Transverse colon (tissue), 4 donors: ENCODE measurements at regions not wholly inside any gene's neighbourhood (a gene's known extent, or its start where the extent isn't known, plus 50 kb on each side); places are given as distances from the start of the nearest gene placed in this dataset.

Source experiments
- DNase-seq: peaks from one replicate; pipeline ENCODE4 v3.0.0-alpha.2; 2019
- H3K27ac ChIP-seq, 4 donors: fragments of 200-600 bp; sonication (generic); 2 replicates each; pipeline ENCODE4 v1.5.1; 2016 to 2018; ENCODE audit warnings: inconsistent platforms in 4 of 4
- H3K27me3 ChIP-seq: fragments of 200-600 bp; sonication (generic); 2 replicates; pipeline ENCODE4 v1.5.1; 2017; ENCODE audit warnings: inconsistent platforms
- H3K36me3 ChIP-seq, 4 donors: fragments of 200-600 bp; sonication (generic); 2 replicates each; pipeline ENCODE4 v1.5.1; 2017 to 2019; ENCODE audit warnings: inconsistent platforms in 4 of 4
- H3K4me1 ChIP-seq, 4 donors: fragments of 200-600 bp; sonication (generic); 2 replicates each; pipeline ENCODE4 v1.5.1; 2017 to 2020; ENCODE audit warnings: inconsistent platforms in 4 of 4
- H3K4me3 ChIP-seq, 4 donors: fragments of 200-600 bp; sonication (generic); 1 replicate in 1 of 4; 2 replicates in 3 of 4; pipeline versions ENCODE4 v1.5.1 to v1.6.1; 2017 to 2019; ENCODE audit warnings: inconsistent platforms in 4 of 4
- H3K9me3 ChIP-seq, 2 donors: fragments of 200-600 bp; sonication (generic); 2 replicates each; pipeline ENCODE4 v1.5.1; 2017 to 2019; ENCODE audit warnings: inconsistent platforms in 2 of 2
- EP300 ChIP-seq: sonication (generic); formaldehyde crosslinking; IDR thresholded peaks from one replicate; pipeline ENCODE4 v1.6.1; 2017; ENCODE audit warnings: antibody characterized with exemption, low read depth
- POLR2A ChIP-seq: fragments of 450-650 bp; IDR thresholded peaks from one replicate; pipeline ENCODE4 v1.6.1; 2016; ENCODE audit warnings: antibody characterized with exemption, mild to moderate bottlenecking, moderate library complexity
- POLR2AphosphoS5 ChIP-seq, 3 donors: sonication (generic); formaldehyde crosslinking; IDR thresholded peaks; one replicate each; pipeline ENCODE4 v1.6.1; 2016; ENCODE audit warnings: antibody characterized with exemption in 3 of 3
- WGBS, 2 donors: methylation state at CpG; one replicate each; pipeline ENCODE4 v1.1.5; 2018; ENCODE audit warnings: low coverage in 1 of 2; 5-methylcytosine and 5-hydroxymethylcytosine counted together
- in situ Hi-C, 4 donors: fragments of 200-750 bp; cut with MboI; loops; one replicate each; pipeline versions ENCODE4 v1.15.0 to v1.15.1; 2017; ENCODE audit warnings: low sequenced_read_pairs in 3 of 4, low pct_ligation_motif_present in 1 of 4, low pct_unique_long_range_greater_than_20kb in 1 of 4
- intact Hi-C: fragments of 100-400 bp; cut with DNase I; formaldehyde crosslinking; loops from one replicate; pipeline ENCODE4 v1.15.1; 2023; ENCODE audit warnings: low total_unique reads
- TF ChIP-seq, protein P1 (sequence below), 5 experiments: fragments of 200-600 bp in 3 of 5; fragments of 450-650 bp in 2 of 5; sonication (generic) in 3 of 5; IDR thresholded peaks; 1 replicate in 2 of 5; 2 replicates in 3 of 5; pipeline ENCODE4 v1.5.1; 2016 to 2017; ENCODE audit warnings: antibody characterized with exemption in 5 of 5, inconsistent platforms in 3 of 5, mild to moderate bottlenecking in 2 of 5, moderate library complexity in 1 of 5

DNA sequence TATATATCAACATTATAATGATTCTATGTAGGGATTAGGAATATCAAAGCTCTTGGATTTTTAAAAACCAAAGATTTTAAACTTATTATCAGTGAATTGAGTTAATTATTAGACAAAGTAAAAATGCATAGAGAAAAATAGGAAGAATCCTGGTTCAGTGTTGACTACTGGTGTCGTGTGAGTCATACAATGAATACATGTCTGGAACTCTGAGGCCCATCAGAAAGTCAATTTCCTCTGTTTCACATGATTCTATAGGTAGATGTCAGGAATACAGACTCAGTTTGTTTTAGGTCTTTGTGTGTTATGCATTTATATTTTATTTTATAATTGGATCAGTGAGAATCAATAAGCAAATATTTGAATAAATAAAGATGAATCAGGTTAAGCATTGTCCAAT lies 84.5 kb upstream of the RTL1 start:
- intact Hi-C loops = no loop called here
- 44 to 59% methylated on average over 1 of the region's 1 CpG for WGBS, 2 donors
- no peaks in the 10 kb centered on the region for H3K36me3 ChIP-seq
- TF ChIP-seq EP300 (no peak), POLR2AphosphoS5 (IDR thresholded peaks at IDR 0.05) (no peak), POLR2A (no peak)
- TF ChIP-seq, protein P1, sequence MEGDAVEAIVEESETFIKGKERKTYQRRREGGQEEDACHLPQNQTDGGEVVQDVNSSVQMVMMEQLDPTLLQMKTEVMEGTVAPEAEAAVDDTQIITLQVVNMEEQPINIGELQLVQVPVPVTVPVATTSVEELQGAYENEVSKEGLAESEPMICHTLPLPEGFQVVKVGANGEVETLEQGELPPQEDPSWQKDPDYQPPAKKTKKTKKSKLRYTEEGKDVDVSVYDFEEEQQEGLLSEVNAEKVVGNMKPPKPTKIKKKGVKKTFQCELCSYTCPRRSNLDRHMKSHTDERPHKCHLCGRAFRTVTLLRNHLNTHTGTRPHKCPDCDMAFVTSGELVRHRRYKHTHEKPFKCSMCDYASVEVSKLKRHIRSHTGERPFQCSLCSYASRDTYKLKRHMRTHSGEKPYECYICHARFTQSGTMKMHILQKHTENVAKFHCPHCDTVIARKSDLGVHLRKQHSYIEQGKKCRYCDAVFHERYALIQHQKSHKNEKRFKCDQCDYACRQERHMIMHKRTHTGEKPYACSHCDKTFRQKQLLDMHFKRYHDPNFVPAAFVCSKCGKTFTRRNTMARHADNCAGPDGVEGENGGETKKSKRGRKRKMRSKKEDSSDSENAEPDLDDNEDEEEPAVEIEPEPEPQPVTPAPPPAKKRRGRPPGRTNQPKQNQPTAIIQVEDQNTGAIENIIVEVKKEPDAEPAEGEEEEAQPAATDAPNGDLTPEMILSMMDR (IDR thresholded peaks at IDR 0.05) = no peak
- in situ Hi-C loops = no loop called here
- H3K4me3 ChIP-seq = no peak overlapping the region
- no peaks in the 10 kb centered on the region for H3K9me3 ChIP-seq
- H3K27me3 ChIP-seq = no peaks in the 10 kb centered on the region
- H3K27ac ChIP-seq = no peak overlapping the region
- DNase-seq = no peak
- H3K4me1 ChIP-seq = no peaks in the 10 kb centered on the region

DNA sequence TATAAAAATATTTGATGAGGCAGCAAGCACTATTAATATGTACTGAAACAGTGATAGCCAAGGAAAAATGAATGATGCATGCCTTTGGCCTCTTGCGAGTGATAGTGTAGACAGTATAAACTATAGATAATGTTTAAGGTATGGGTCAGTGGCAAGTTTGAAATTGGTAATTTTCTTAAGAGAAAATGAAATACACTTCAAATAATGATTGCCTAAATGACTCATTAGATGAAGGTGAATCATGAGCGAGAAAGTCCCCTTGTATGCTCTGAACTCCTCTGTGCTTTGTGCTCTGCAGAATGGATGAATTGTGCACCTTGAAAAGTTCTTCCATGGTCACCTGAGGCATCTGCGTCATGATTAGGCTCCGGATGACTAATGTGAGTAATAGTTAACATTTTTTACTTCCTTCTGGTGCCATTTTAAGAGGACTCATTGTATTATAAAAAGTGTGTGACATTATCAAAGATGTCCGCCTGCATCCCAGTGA lies 84.9 kb upstream of the RTL1 start:
- 83 to 89% methylated on average over 2 to 5 of the region's 5 CpGs for WGBS, 2 donors
- intact Hi-C loops = no loop called here
- in situ Hi-C loops = no loop called here
- no peaks in the 10 kb centered on the region for H3K9me3 ChIP-seq
- H3K27me3 ChIP-seq = no peaks in the 10 kb centered on the region
- no peak overlapping the region for H3K27ac ChIP-seq
- DNase-seq = no peak
- H3K4me3 ChIP-seq = no peak overlapping the region
- H3K36me3 ChIP-seq = no peaks in the 10 kb centered on the region
- no peaks in the 10 kb centered on the region for H3K4me1 ChIP-seq
- TF ChIP-seq POLR2A (no peak), EP300 (no peak), POLR2AphosphoS5 (IDR thresholded peaks at IDR 0.05) (no peak)
- TF ChIP-seq, protein P1 (IDR thresholded peaks at IDR 0.05) = no peak

DNA sequence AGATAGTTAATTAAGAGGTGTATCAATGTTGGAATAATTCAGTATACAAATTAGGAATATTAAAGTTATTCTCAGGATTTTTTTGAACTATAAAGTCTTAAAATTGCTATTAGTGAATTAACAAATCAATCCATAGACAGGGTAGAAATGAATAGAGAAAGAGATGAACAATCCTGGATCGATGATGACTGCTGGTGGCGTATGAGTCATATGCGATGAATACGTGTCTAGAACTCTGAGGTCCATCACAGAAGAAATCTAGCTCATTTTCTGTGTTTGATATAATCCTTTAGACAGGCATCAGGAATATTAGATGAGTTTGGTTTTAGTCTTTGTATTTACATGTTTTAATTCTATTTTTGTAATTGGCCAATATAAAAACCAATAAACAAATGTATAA lies 85.4 kb upstream of the RTL1 start:
- TF ChIP-seq, protein P1 (IDR thresholded peaks at IDR 0.05) = no peak
- TF ChIP-seq EP300 (no peak), POLR2A (no peak), POLR2AphosphoS5 (IDR thresholded peaks at IDR 0.05) (no peak)
- intact Hi-C loops (no loop called here), in situ Hi-C loops (no loop called here)
- DNase-seq = no peak
- Histone ChIP-seq H3K27me3 (no peaks in the 10 kb centered on the region), H3K9me3 (no peaks in the 10 kb centered on the region), H3K27ac (no peak overlapping the region), H3K36me3 (no peaks in the 10 kb centered on the region), H3K4me3 (no peak overlapping the region), H3K4me1 (no peaks in the 10 kb centered on the region)
- WGBS, 2 donors = 84 to 86% methylated on average over 4 of the region's 4 CpGs

DNA sequence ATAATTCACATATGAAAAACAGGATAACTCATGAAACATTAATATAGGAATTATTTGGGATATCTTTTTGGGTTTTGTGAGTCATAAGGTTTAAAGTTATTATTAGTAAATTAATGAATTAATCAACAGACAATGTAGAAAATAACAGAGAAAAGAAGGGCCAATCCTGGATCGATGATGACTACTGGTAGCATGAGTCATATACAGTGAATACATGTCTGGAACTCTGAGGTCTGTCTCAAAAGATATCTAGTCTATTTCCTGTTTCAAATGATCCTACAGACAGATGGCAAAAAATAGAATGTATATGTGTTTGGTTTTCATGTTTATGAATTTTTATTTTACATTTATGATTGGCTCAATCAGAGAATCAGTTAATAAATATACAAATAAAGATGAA lies 86.4 kb upstream of the RTL1 start:
- Histone ChIP-seq H3K4me1 (no peaks in the 10 kb centered on the region), H3K4me3 (no peak overlapping the region), H3K36me3 (no peaks in the 10 kb centered on the region), H3K27ac (no peak overlapping the region), H3K27me3 (no peaks in the 10 kb centered on the region), H3K9me3 (no peaks in the 10 kb centered on the region)
- DNase-seq = no peak
- TF ChIP-seq POLR2A (no peak), POLR2AphosphoS5 (IDR thresholded peaks at IDR 0.05) (no peak)
- intact Hi-C loops (no loop called here), in situ Hi-C loops (no loop called here)
- WGBS, 2 donors = 71 to 76% methylated on average over 1 of the region's 1 CpG

DNA sequence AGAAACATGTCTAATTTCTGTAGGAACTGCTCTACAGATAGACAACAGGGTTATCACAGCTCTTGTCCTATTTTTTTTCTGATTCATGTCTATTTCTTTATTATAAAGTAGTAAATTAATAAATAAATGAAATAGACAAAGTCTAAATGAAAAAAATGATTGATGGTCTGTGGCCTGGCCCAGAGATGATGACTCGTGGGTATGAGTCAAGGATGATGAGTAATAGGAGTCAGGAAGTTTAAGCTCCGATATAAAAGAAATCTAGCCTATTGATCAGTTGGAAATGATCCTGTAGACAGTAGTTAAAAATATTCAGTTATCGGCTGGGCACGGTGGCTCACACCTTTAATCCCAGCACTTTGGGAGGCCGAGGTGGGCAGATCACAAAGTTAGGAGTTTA lies 90.6 kb upstream of the RTL1 start:
- DNase-seq = no peak
- no peaks in the 10 kb centered on the region for H3K27me3 ChIP-seq
- TF ChIP-seq POLR2A (no peak), POLR2AphosphoS5 (IDR thresholded peaks at IDR 0.05) (no peak), EP300 (no peak)
- TF ChIP-seq, protein P1 (IDR thresholded peaks at IDR 0.05) = no peak
- intact Hi-C loops = no loop called here
- WGBS, 2 donors = 68 to 72% methylated on average over 5 of the region's 5 CpGs
- no peak overlapping the region for H3K4me3 ChIP-seq
- H3K27ac ChIP-seq = no peak overlapping the region
- in situ Hi-C loops = no loop called here
- H3K36me3 ChIP-seq = no peaks in the 10 kb centered on the region
- no peaks in the 10 kb centered on the region for H3K4me1 ChIP-seq
- H3K9me3 ChIP-seq = no peaks in the 10 kb centered on the region
